ENCODE measurements at regions not wholly inside any gene's neighbourhood (a gene's known extent, or its start where the extent isn't known, plus 50 kb on each side); places are given as distances from the start of the nearest gene placed in this dataset.

DNA sequence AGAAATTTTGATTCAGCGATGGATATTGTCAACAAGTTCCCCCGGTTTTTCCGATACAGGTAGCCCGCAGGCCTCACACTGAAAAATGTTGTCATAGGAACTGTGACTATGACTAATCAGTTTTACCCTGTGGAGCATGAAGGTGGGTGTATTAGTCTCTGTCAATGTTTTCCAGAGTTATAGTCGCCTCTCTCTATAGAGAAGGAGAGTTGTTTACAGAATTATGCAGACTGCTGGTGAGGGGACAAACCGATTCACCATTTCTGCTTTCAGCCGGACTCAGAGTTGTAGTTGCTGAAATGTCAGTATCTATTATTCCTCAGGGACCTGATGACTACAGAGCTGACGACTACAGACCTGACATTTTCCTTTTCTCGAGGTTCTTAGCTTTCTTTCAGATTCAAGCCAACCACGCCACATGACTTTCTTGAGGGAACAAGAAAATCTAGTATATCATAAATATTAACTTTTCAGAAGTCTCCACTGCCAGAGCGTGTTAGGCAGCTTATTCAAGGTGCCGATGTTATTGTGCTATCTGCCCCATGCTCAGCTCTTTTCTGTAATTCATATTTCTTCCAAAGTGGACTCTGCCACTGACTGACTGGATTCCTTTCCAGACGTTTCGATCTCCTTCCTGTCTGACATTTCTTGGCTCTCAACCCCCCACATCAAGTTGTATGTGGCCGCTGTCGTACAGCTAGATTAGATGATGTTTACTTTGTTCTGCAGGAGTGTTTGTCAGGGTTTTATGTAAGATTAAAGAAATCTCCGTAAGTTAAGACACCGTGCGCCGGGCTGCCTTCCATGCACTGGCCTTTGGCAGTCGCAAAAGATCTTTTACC, 178.1 kb downstream of the FGF1 start:
- DNase-seq (ENCODE audit: low spot score) = no peak

GRCh38 chr5:142506756-142507155, 179.1 kb downstream of the FGF1 start:
- DNase-seq (ENCODE audit: low spot score) = no peak

GRCh38 chr5:142506046-142506445, 179.8 kb downstream of the FGF1 start:
- DNase-seq (ENCODE audit: low spot score) = peak; percentile 32

DNA sequence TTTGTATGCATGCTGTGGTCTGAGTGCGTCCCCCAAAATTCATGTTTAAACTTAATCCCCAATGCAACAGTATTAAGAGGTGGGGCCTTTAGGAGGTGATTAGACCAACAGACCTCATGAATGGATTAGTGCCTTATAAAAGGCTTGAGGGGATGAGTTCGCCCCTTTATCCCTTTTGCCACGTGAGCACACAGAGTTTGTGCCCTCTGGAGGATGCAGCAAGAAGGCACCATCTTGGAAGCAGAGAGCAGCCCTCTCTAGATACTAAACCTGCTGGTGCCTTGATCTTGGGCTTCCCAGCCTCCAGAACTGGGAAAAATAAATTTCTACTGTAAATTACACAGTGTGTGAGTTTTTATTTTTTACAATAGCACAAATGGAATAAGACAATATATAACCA, 177.1 kb upstream of the SPRY4 start:
- no peak for DNase-seq (ENCODE audit: low spot score)

DNA sequence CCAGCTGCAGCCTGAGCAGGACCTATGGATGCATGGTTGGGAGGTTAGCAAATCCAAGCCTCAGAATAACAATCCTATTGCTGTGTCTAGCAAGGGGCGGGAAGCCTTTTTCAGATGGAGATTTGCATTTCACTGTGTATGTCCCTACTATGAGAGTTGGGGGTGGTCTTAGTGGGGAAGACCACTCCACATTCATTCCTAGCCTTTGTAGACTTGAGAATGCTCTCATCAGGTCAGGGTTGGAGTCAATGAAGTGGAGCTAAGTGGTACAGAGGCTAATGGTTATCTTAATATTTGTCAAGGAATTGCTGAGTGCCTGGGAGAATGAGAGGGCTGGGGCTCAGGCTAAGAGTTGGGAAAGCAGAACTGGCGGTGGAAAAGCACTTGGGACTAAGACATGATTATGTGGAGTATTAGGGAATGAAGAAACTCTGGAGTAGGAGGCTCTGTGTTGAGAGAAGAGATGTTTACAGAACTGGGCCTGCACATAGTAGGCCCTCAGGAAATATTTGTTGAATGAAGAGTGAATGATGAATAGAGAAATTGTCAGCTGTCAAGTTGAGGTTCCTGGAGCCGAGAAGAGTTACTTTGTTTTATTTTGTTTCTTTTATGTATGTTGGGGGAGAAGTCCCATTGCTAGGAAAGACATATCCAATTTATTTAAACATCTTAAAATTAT, 175.5 kb upstream of the SPRY4 start:
- DNase-seq (ENCODE audit: low spot score) = no peak

DNA sequence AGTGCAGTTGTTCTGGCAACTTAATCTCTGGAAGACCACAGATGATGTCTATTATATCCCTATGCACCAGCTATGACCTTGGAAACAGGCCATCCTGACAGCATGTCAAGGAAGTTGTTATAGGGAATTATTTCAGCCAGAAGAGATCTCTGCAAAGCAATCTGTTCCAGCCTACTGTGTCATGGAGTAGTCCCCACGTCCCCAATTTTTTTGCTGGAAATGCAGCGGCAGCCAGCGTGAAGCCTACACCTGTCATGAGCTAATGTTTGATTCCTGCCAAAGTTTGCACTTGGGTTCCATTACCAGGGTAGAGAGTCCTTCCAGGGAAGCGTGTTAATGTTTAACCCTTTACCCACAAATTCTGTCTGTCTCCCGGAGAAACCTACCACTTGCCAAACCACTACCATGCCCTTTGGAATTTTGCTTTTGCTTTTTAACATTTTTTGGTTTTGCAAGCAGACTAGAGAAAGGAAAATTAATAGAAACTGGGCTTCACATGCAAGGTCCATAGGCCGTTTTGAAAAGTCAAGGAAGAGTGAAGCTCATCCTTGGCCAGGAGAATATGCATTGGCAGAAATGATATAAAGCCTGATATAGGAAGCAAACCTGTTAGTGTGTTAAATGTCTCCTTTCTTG, 174.9 kb upstream of the SPRY4 start:
- DNase-seq (ENCODE audit: low spot score) = no peak

GRCh38 chr5:142498298-142498697, 173.5 kb upstream of the SPRY4 start:
- no peak for DNase-seq (ENCODE audit: low spot score)

- DNase-seq (ENCODE audit: low spot score) = peak; percentile 69
These were observed 170.7 kb upstream of the SPRY4 start for GRCh38 chr5:142495531-142495930.

DNA sequence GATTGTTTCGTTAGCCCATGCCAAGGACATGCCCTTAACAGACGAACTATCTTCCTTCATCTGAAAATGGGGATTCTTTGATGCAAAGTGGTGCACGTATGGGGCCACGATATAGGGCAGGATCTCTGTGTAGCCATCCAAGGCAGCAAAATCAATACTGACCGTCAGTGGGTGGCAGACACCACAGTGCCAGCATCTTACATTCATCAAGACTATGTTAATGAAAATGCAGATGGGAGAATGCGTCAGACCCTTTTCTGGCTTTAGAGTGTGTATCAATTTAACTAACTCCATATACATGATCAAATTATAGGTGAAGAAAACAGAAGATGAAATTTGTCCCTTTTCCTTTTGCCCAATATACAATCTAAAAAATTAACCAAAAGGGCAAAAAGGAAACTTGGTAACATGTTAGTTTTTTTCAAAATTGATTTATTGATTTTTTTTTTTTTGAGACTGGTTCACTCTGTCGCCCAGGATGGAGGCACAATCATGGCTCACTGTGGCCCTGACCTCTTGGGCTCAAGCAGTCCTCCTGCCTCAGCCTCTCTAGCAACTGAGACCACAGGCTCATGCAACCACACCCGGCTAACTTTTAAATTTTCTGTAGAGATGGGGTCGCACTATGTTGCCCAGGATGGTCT, 169.2 kb upstream of the SPRY4 start:
- no peak for DNase-seq (ENCODE audit: low spot score)

DNA sequence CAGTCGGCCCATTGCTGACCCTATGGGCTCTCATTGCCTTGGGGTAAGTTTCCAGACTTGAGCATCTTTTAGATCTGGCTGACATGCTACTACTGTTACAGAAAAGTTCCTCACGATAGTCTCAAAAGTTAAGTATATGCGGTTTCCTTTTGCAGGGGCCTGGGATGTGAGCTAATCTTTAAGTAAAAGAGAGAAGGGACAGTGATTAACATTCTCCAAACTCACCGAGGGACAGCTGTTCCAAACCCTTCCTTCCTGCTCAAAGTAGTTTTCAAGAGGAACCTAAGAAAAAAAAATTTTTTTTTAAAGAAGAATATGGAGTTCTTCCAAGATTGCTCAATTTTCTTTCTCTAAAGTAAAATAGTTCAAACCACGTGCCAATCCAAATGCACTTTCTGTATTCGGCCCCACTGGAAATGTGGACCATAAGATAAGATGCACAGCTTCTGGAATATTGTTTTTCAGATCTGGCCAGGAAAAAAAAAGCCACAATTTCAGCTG, 168.0 kb upstream of the SPRY4 start:
- no peak for DNase-seq (ENCODE audit: low spot score)

DNA sequence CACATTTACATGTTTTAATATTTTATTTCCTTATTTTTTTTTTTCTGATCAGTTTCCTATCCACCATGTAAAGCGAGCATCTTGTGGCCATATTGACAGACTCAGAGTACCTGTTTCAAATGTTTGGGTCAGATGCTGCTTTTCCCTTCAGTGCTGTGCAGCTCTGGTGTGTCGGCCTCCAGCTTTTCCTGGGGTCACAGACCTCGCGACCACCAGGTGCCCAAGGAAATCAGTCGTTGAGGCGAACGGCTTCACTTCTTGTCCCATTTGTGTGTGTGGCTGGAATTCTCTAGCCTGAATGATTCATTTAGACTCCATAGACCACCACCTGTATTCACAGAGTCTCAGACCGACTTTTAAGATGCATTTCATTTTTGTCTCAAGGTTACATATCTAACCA, 166.9 kb upstream of the SPRY4 start:
- DNase-seq (ENCODE audit: low spot score) = no peak

DNA sequence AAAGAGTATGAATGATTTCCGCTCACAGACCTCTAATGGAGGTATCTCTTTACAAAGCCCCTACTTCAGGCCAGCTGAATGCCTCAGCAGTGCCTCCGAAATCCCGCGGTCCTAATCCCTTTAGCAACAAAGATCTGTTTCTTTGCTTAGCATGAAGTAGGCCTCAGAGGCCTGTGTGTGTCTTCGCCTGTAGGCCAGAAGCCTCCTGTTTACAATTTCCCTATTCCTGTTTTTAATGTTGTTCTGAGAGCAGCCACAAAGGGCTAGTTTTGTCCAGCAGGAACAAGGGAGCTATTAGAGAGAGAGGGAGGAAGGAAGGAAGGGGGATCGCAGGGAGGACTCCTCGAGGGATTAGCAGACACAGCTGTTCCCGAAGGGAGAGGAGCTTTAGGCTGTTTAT, 166.4 kb upstream of the SPRY4 start:
- no peak for DNase-seq (ENCODE audit: low spot score)

DNA sequence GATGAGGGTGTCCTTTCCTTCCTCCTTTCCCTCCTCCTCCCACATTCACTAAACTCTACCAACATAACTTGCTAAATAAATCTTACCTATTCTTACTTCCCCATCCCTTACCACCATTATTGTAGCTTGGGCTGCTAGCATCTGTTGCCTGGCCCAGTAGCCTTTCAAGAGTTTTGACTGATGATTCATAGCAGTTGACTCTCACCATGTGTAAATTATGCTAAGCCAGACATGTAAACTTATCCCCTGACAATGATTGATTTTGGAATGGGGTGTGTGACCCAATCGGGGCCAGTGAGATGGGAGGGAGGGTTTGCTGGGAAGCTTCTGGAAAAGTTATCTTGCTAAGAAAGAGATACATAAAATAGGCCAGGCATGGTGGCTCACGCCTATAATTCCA, 161.8 kb upstream of the SPRY4 start:
- DNase-seq (ENCODE audit: low spot score) = no peak

GRCh38 chr5:142486020-142486419, 161.2 kb upstream of the SPRY4 start:
- DNase-seq (ENCODE audit: low spot score) = no peak

DNA sequence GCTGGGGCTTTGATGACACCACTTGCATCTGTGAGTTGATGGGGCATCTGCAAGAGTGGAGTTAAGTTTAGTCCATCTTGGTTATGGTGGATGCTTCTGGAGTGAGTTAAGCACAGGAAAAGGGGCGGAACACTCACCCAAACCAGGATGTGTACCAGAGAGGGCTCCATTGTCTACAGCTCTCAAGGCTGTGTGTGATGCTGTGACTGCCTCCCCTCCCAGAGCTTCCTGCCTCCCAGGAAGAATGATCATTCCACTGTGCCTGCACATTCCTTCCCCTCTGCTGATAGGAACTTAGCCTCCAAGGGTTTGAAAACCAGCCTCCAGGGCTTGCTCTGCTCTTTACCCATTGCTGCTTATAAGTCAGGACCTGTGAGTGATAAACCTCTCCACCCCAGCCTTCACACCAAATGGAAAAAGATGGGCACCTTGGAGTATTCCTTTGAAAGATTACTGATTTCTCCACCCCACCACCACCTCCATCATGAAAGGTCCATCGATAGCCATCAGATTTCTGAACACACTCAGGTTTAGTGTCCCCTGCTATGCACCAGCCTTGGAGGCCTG, 160.1 kb upstream of the SPRY4 start:
- no peak for DNase-seq (ENCODE audit: low spot score)

DNA sequence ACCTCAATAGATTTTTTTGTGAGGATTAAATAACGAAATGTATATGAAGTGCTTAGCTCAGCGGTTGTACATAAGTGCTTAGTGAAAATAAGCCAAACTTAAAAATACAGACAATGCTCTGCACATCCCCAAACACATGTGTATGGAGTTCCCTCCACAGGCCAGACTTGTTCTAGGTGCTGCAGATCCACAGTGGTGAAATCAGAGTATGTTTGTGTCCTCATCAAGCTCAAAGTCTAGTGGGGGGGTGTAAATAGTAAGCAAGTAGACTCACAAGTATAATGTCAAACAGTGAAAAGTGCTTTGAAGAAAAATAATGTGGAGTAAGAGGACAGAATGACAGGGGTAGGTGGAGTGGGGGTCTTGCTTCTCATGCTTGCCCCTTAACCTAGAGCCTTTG, 157.4 kb upstream of the SPRY4 start:
- DNase-seq (ENCODE audit: low spot score) = no peak

GRCh38 chr5:142481410-142481809, 156.6 kb upstream of the SPRY4 start:
- DNase-seq (ENCODE audit: low spot score) = no peak

DNA sequence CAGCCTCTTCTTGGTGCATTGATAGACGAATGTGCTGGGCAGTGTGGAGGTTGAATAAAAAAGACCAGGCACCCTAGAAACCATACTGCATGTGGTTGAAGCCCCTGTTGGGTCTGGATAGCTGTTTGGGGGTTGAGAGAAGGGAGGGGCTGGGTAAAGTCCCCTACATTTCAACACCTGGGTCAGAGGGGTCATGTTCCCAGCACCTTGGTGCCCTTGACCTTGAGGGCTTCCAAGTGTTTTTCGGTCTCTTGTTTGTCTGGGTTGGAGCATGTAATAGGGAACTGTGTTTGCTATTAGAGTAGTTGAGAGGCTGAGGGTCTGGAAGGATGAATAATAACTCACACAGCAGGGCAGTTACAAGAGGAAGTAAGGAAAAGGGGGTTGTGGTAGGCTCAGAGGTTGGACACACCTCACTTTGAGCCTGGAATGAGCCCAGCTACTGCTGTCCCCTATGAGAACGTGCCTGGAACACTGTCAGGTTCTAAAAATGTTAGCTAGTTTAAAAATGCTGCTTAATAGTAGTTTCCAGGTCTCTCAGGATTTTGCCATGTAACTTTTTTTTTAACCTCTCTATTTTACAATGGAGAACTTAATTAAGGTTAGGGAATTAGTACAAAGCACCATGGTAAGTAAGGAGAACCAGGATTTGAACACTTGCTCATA, 155.2 kb upstream of the SPRY4 start:
- no peak for DNase-seq (ENCODE audit: low spot score)

DNA sequence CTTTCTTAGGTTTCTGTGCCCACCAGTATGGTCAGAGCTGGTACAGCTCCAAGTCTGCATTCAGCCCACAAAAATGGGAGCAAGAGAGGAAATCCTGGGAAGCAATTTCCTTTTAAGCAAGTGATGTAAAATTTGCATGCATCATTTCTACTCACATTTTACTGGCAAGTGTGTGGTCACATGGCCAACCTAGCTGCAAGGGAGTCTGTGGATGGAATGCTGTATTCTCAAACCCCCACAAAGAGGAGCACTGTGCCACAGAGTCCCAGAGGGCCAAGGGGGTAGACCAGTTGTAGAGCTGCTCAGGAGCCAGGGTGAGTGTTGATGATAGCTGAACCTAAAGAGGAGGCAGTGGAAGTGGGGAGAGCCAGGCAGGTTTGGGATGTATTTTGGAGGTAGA, 154.3 kb upstream of the SPRY4 start:
- DNase-seq (ENCODE audit: low spot score) = no peak

DNA sequence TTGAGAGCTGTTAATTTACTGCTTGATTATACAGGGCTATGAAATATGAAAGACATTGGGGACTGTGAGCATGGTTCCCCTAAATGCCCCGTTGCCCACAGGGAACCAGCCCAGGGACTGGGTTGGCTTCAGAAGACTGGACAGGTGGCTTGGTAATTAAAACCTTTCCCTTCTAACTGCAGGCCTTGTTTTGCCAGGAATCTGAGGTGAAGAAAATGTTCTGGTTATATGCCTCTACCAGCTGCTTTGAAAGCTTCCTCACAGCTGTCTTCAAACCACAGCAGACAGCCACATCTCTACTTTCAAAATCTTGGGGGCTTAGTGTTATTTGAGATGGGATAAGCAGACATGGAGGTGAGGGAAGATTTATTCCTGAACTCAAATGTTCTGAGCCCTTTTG, 153.3 kb upstream of the SPRY4 start:
- no peak for DNase-seq (ENCODE audit: low spot score)

GRCh38 chr5:142475102-142475513, 150.3 kb upstream of the SPRY4 start:
- no peak for DNase-seq (ENCODE audit: low spot score)
